MM.1S (cell line): ENCODE measurements at regions not wholly inside any gene's neighbourhood (a gene's known extent, or its start where the extent isn't known, plus 50 kb on each side); places are given as distances from the start of the nearest gene placed in this dataset.

Experiments
- DNase-seq: peaks from one replicate; pipeline ENCODE4 v3.0.0-alpha.2; 2015
- H2AFZ ChIP-seq: fragments of 300-600 bp; sonication (generic); 2 replicates; pipeline ENCODE4 v1.6.0; 2016; ENCODE audit warnings: antibody characterized with exemption, low read length
- H3F3A ChIP-seq: fragments of 300-600 bp; sonication (generic); 2 replicates; pipeline ENCODE4 v1.6.1; 2016; ENCODE audit warnings: mild to moderate bottlenecking, antibody characterized with exemption, low read length, moderate library complexity, mixed read lengths; ENCODE audit not compliant: insufficient read depth
- H3K27ac ChIP-seq: fragments of 300-600 bp; sonication (generic); 2 replicates; pipeline ENCODE4 v1.5.1; 2016; ENCODE audit warnings: mild to moderate bottlenecking, low read length
- H3K27me3 ChIP-seq: fragments of 300-600 bp; sonication (generic); replicated peaks from 2 replicates; pipeline ENCODE4 v1.6.0; 2016; ENCODE audit warnings: low read length; ENCODE audit not compliant: insufficient read depth
- H3K36me3 ChIP-seq: fragments of 300-600 bp; sonication (generic); replicated peaks from 2 replicates; pipeline ENCODE4 v1.6.1; 2016; ENCODE audit warnings: mild to moderate bottlenecking, low read length, mixed read lengths; ENCODE audit not compliant: insufficient read depth
- H3K4me1 ChIP-seq: fragments of 300-600 bp; sonication (generic); 2 replicates; pipeline ENCODE4 v1.6.1; 2016; ENCODE audit warnings: low read length, mixed read lengths
- H3K4me2 ChIP-seq: fragments of 300-600 bp; sonication (generic); 2 replicates; pipeline ENCODE4 v1.6.0; 2016; ENCODE audit warnings: low read depth, low read length
- H3K4me3 ChIP-seq: fragments of 300-600 bp; sonication (generic); 2 replicates; pipeline ENCODE4 v1.5.1; 2016; ENCODE audit warnings: low read length, mixed read lengths
- H3K79me2 ChIP-seq: fragments of 300-600 bp; sonication (generic); 2 replicates; pipeline ENCODE4 v1.6.1; 2016; ENCODE audit warnings: mixed run types, low read length, mixed read lengths
- H3K9ac ChIP-seq: fragments of 300-600 bp; sonication (generic); 2 replicates; pipeline ENCODE4 v1.6.1; 2016; ENCODE audit warnings: low read length, mixed read lengths
- H3K9me2 ChIP-seq: fragments of 300-600 bp; sonication (generic); replicated peaks from 2 replicates; pipeline ENCODE4 v1.6.1; 2016; ENCODE audit warnings: mild to moderate bottlenecking, low read length, mixed read lengths; ENCODE audit not compliant: insufficient read depth
- H3K9me3 ChIP-seq: fragments of 300-600 bp; sonication (generic); replicated peaks from 2 replicates; pipeline ENCODE4 v1.6.1; 2016; ENCODE audit warnings: mild to moderate bottlenecking, low read length, mixed read lengths; ENCODE audit not compliant: insufficient read depth
- H4K20me1 ChIP-seq: fragments of 300-600 bp; sonication (generic); 2 replicates; pipeline ENCODE4 v1.6.1; 2016; ENCODE audit warnings: mild to moderate bottlenecking, low read length, moderate library complexity, mixed read lengths; ENCODE audit not compliant: insufficient read depth
- EZH2 ChIP-seq: fragments of 300-600 bp; sonication (generic); optimal IDR thresholded peaks from 2 replicates; pipeline ENCODE3; 2017; ENCODE audit warnings: low read depth, mild to moderate bottlenecking, antibody characterized with exemption, low read length, mixed read lengths
- EZH2phosphoT487 ChIP-seq: fragments of 300-600 bp; sonication (generic); IDR thresholded peaks from 2 replicates; pipeline ENCODE4 v1.6.1; 2018; ENCODE audit warnings: antibody characterized with exemption, low read length
- TF ChIP-seq, protein P1 (sequence below): fragments of 300-600 bp; sonication (generic); IDR thresholded peaks from 2 replicates; pipeline ENCODE4 v1.5.1; 2016; ENCODE audit warnings: antibody characterized with exemption, low read length, mixed read lengths

DNA sequence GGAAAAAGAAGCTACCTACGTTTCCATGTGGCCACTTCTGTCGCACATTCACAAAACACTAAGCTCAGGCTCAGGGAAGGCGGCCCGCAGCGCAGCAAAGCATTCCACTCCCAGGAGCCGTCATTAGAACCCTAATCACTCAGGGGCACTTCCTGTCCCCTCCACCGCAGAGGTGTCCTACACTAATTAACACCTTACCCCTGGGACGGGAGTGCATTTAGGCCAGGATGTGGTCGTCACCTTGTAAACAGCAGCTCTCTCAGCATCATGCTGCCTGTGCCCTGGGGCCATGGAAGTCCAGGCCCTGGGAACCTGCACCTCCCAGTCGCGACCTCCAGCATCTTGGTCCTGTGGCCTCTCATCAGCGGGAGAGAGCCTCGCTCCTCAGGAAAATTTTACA is 359.8 kb upstream of the SALL3 start:
- H3K9me3 ChIP-seq = no peaks in the 10 kb centered on the region
- H3K27me3 ChIP-seq = no peaks in the 10 kb centered on the region
- no peak overlapping the region for H3K27ac ChIP-seq

GRCh38 chr18:78620326-78620725 is 359.3 kb upstream of the SALL3 start:
- H4K20me1 ChIP-seq = no peaks in the 10 kb centered on the region
- H3K4me3 ChIP-seq = no peak overlapping the region
- no peak overlapping the region for H3K9ac ChIP-seq
- no peak for DNase-seq
- H3K27me3 ChIP-seq = no peaks in the 10 kb centered on the region
- TF ChIP-seq, protein P1, sequence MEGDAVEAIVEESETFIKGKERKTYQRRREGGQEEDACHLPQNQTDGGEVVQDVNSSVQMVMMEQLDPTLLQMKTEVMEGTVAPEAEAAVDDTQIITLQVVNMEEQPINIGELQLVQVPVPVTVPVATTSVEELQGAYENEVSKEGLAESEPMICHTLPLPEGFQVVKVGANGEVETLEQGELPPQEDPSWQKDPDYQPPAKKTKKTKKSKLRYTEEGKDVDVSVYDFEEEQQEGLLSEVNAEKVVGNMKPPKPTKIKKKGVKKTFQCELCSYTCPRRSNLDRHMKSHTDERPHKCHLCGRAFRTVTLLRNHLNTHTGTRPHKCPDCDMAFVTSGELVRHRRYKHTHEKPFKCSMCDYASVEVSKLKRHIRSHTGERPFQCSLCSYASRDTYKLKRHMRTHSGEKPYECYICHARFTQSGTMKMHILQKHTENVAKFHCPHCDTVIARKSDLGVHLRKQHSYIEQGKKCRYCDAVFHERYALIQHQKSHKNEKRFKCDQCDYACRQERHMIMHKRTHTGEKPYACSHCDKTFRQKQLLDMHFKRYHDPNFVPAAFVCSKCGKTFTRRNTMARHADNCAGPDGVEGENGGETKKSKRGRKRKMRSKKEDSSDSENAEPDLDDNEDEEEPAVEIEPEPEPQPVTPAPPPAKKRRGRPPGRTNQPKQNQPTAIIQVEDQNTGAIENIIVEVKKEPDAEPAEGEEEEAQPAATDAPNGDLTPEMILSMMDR = no peak
- TF ChIP-seq EZH2phosphoT487 (no peak), EZH2 (no peak)
- no peaks in the 10 kb centered on the region for H3K79me2 ChIP-seq
- H3K4me2 ChIP-seq = no peak overlapping the region
- H3F3A ChIP-seq = no peaks in the 10 kb centered on the region
- H3K9me3 ChIP-seq = no peaks in the 10 kb centered on the region
- H3K36me3 ChIP-seq = no peaks in the 10 kb centered on the region
- H3K27ac ChIP-seq = no peak overlapping the region
- H3K4me1 ChIP-seq = no peaks in the 10 kb centered on the region
- H3K9me2 ChIP-seq = no peaks in the 10 kb centered on the region
- no peak overlapping the region for H2AFZ ChIP-seq

More for the DNA sequence above, 359.8 kb upstream of the SALL3 start:
- no peak for DNase-seq
- no peak overlapping the region for H3K9ac ChIP-seq
- H3K79me2 ChIP-seq = no peaks in the 10 kb centered on the region
- H3K4me1 ChIP-seq = no peaks in the 10 kb centered on the region
- H3K36me3 ChIP-seq = no peaks in the 10 kb centered on the region
- H4K20me1 ChIP-seq = no peaks in the 10 kb centered on the region
- H3K4me3 ChIP-seq = no peak overlapping the region
- H2AFZ ChIP-seq = no peak overlapping the region
- H3K4me2 ChIP-seq = no peak overlapping the region
- H3K9me2 ChIP-seq = no peaks in the 10 kb centered on the region
- no peaks in the 10 kb centered on the region for H3F3A ChIP-seq
- no peak for TF ChIP-seq EZH2
- TF ChIP-seq EZH2phosphoT487 = no peak
- TF ChIP-seq, protein P1 = no peak

DNA sequence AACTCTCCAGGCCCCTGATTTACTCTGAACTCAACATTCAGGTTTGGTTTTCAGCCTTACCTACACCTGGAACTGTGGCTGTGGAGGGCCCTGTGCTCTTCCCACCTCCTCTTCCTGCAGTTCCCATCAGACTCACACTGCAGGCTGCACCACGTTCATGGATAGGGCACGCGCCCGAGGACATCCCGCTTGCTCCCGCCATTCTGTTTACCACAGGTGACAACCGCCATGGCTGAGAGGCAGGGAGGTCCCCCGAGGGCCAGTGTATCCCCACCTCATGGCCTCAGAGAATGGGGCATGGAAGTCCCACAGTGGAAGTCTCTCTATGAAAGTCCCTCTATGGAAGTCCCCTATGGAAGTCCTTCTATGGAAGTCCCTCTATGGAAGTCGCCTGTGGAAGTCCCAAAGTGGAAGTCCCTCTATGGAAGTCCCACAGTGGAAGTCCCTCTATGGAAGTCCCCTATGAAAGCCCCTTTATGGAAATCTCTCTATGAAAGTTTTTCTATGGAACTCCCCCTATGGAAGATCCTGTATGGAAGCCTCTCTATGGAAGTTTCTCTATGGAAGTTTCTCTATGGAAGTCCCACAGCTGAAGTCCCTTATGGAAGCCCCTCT is 358.4 kb upstream of the SALL3 start:
- Histone ChIP-seq H3K4me3 (no peak overlapping the region), H3K36me3 (no peaks in the 10 kb centered on the region), H3K4me2 (no peak overlapping the region), H4K20me1 (no peaks in the 10 kb centered on the region), H3K27ac (no peak overlapping the region), H3K9me2 (no peaks in the 10 kb centered on the region), H3K9me3 (no peaks in the 10 kb centered on the region), H3K79me2 (no peaks in the 10 kb centered on the region), H3K27me3 (no peaks in the 10 kb centered on the region), H3F3A (no peaks in the 10 kb centered on the region), H3K9ac (no peak overlapping the region), H2AFZ (no peak overlapping the region), H3K4me1 (no peaks in the 10 kb centered on the region)
- no peak for DNase-seq
- no peak for TF ChIP-seq EZH2phosphoT487
- TF ChIP-seq, protein P1 = no peak
- no peak for TF ChIP-seq EZH2
